ENCODE measurements at regions not wholly inside any gene's neighbourhood (a gene's known extent, or its start where the extent isn't known, plus 50 kb on each side); places are given as distances from the start of the nearest gene placed in this dataset.

GRCh38 chr2:41870265-41870585 lies 177.6 kb upstream of the PKDCC start:
- DNase-seq: no peak

GRCh38 chr2:41871080-41871479 lies 176.7 kb upstream of the PKDCC start:
- no peak for DNase-seq

GRCh38 chr2:41872646-41873045 lies 175.2 kb upstream of the PKDCC start:
- no peak for DNase-seq

GRCh38 chr2:41873102-41874031 lies 174.5 kb upstream of the PKDCC start:
- DNase-seq: no peak

- no peak for DNase-seq
These were observed 170.6 kb upstream of the PKDCC start for GRCh38 chr2:41877114-41877678.

GRCh38 chr2:41878056-41878455 lies 169.8 kb upstream of the PKDCC start:
- no peak for DNase-seq

- DNase-seq: no peak
These were observed 169.0 kb upstream of the PKDCC start for GRCh38 chr2:41878716-41879234.

GRCh38 chr2:41879235-41879916 lies 168.4 kb upstream of the PKDCC start:
- DNase-seq: no peak

- no peak for DNase-seq
These were observed 167.1 kb upstream of the PKDCC start for GRCh38 chr2:41880561-41881243.

GRCh38 chr2:41881249-41881648 lies 166.6 kb upstream of the PKDCC start:
- DNase-seq: no peak

GRCh38 chr2:41884718-41885117 lies 163.1 kb upstream of the PKDCC start:
- no peak for DNase-seq

GRCh38 chr2:41886145-41886664 lies 161.6 kb upstream of the PKDCC start:
- DNase-seq: no peak

- no peak for DNase-seq
These were observed 161.1 kb upstream of the PKDCC start for GRCh38 chr2:41886757-41887156.

- no peak for DNase-seq
These were observed 157.5 kb upstream of the PKDCC start for GRCh38 chr2:41890341-41890740.

- DNase-seq: no peak
These were observed 155.3 kb upstream of the PKDCC start for GRCh38 chr2:41892476-41892875.

- DNase-seq: no peak
These were observed 153.1 kb upstream of the PKDCC start for GRCh38 chr2:41894563-41895333.

GRCh38 chr2:41895334-41895664 lies 152.5 kb upstream of the PKDCC start:
- DNase-seq: no peak

GRCh38 chr2:41896186-41896846 lies 151.5 kb upstream of the PKDCC start:
- DNase-seq: peak; percentile 55

GRCh38 chr2:41899189-41899588 lies 148.6 kb upstream of the PKDCC start:
- no peak for DNase-seq

- no peak for DNase-seq
These were observed 147.7 kb upstream of the PKDCC start for GRCh38 chr2:41900101-41900577.

GRCh38 chr2:41902897-41903296 lies 144.9 kb upstream of the PKDCC start:
- no peak for DNase-seq

Measured in CD4-positive, alpha-beta T cell treated with Interleukin-10 for 1 hour (primary cell).